Astrocyte (in vitro differentiated cells and primary cell): ENCODE measurements at regions not wholly inside any gene's neighbourhood (a gene's known extent, or its start where the extent isn't known, plus 50 kb on each side); places are given as distances from the start of the nearest gene placed in this dataset.

Experiments
- DNase-seq: peaks from one replicate; pipeline ENCODE4 v3.0.0-alpha.2; 2010; ENCODE audit warnings: low read depth
- FAIRE-seq: peaks from 2 replicates; lab custom pipeline; 2011; peaks lifted over from hg19 to GRCh38; lab: Jason Lieb, UNC
- H2AFZ ChIP-seq: 2 replicates; pipeline ENCODE4 v1.6.0; 2012; ENCODE audit warnings: low read depth, low read length, inconsistent platforms
- H3K27ac ChIP-seq: 2 replicates; pipeline ENCODE4 v1.5.1; 2011; ENCODE audit warnings: low read depth, low read length, inconsistent platforms
- H3K27me3 ChIP-seq: 2 replicates; pipeline ENCODE4 v1.6.0; 2011; ENCODE audit warnings: low read length, inconsistent platforms; ENCODE audit not compliant: insufficient read depth
- H3K36me3 ChIP-seq: 2 replicates; pipeline ENCODE4 v1.5.1; 2011; ENCODE audit warnings: low read length, inconsistent platforms; ENCODE audit not compliant: insufficient read depth
- H3K4me1 ChIP-seq: 2 replicates; pipeline ENCODE4 v1.5.1; 2011; ENCODE audit warnings: low read length, inconsistent platforms; ENCODE audit not compliant: insufficient read depth
- H3K4me2 ChIP-seq: 2 replicates; pipeline ENCODE4 v1.6.0; 2012; ENCODE audit warnings: low read length, inconsistent platforms
- H3K4me3 ChIP-seq: 2 replicates; pipeline ENCODE4 v1.5.1; 2011; ENCODE audit warnings: low read depth, mild to moderate bottlenecking, low read length, inconsistent platforms; ENCODE audit not compliant: insufficient read depth
- H3K79me2 ChIP-seq: 2 replicates; pipeline ENCODE4 v1.6.0; 2012; ENCODE audit warnings: mild to moderate bottlenecking, low read length, inconsistent platforms; ENCODE audit not compliant: insufficient read depth
- H3K9ac ChIP-seq: 2 replicates; pipeline ENCODE4 v1.6.0; 2012; ENCODE audit warnings: mild to moderate bottlenecking, low read length, inconsistent platforms
- H3K9me3 ChIP-seq: 2 replicates; pipeline ENCODE4 v1.5.1; 2012; ENCODE audit warnings: low read depth, mild to moderate bottlenecking, low read length, inconsistent platforms; ENCODE audit not compliant: insufficient read depth
- H4K20me1 ChIP-seq: 2 replicates; pipeline ENCODE4 v1.6.0; 2012; ENCODE audit warnings: low read length, inconsistent platforms; ENCODE audit not compliant: insufficient read depth
- H3K27ac Mint-ChIP-seq: one replicate; pipeline ENCODE4 v1.8.0; 2021; ENCODE audit warnings: mild to moderate bottlenecking, mixed read lengths; ENCODE audit not compliant: unreplicated experiment
- H3K27me3 Mint-ChIP-seq: one replicate; pipeline ENCODE4 v1.8.0; 2021; ENCODE audit warnings: low read depth, mixed read lengths; ENCODE audit not compliant: unreplicated experiment
- H3K36me3 Mint-ChIP-seq: one replicate; pipeline ENCODE4 v1.8.0; 2021; ENCODE audit warnings: low read depth, mixed read lengths; ENCODE audit not compliant: unreplicated experiment
- H3K4me1 Mint-ChIP-seq: one replicate; pipeline ENCODE4 v1.8.0; 2021; ENCODE audit warnings: low read depth, mixed read lengths; ENCODE audit not compliant: unreplicated experiment
- H3K4me3 Mint-ChIP-seq: one replicate; pipeline ENCODE4 v1.8.0; 2021; ENCODE audit warnings: mild to moderate bottlenecking, moderate library complexity, mixed read lengths; ENCODE audit not compliant: unreplicated experiment
- H3K9me3 Mint-ChIP-seq: one replicate; pipeline ENCODE4 v1.8.0; 2021; ENCODE audit warnings: mild to moderate bottlenecking, mixed read lengths; ENCODE audit not compliant: unreplicated experiment
- EZH2 ChIP-seq: IDR thresholded peaks from 2 replicates; pipeline ENCODE4 v1.6.1; 2012; ENCODE audit warnings: mild to moderate bottlenecking, low read length, inconsistent platforms; ENCODE audit not compliant: insufficient read depth
- TF ChIP-seq, protein P1 (sequence below): IDR thresholded peaks from 2 replicates; pipeline ENCODE4 v1.5.1; 2011; ENCODE audit warnings: low read depth, mild to moderate bottlenecking, inconsistent platforms, low read length, moderate library complexity; ENCODE audit not compliant: insufficient read depth

DNA sequence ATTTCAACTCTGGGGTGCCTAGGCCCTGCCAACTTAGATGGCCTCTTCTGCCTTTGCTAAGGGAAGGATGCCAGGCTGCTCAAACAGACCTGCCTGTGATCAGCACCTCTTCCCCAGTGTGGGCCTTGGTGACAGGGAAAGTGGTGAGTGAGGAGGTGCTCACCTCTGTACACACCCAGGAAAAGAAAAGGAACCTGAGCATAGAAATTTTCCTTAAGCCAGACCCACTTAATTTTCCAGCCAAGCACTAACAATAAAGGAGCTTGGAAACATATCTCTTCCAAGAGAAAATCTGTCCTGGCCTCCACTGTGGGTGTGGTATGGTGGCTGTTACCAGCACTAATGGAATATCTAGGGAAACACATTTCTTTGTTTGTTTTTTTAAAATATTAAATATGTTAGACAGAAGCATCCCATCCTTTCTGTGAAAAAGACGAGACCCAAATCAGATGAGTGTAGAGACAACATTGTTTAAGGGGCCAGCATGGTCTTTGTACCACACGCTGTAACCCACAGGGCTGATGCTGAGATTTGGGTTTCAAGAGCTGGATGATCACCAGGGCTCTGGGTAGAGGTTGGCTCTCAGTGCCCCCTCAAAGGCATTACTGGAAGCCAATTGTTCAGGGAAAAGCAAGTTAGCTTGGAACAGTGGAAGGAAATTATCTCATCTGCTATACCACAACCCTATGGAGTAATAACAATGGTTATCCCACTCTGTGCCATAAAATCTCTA, 472.2 kb downstream of the INSC start:
- Histone ChIP-seq H3K9me3 (no peaks in the 10 kb centered on the region), H2AFZ (no peak overlapping the region), H4K20me1 (no peaks in the 10 kb centered on the region), H3K4me3 (no peak overlapping the region), H3K27ac (no peak overlapping the region), H3K4me1 (no peaks in the 10 kb centered on the region), H3K79me2 (no peaks in the 10 kb centered on the region), H3K4me2 (no peak overlapping the region), H3K9ac (no peak overlapping the region), H3K27me3 (no peaks in the 10 kb centered on the region), H3K36me3 (no peaks in the 10 kb centered on the region)
- Mint-ChIP-seq H3K4me3 (no peak overlapping the region), H3K36me3 (no peaks in the 10 kb centered on the region), H3K27me3 (no peaks in the 10 kb centered on the region), H3K4me1 (peaks cover 3% of the 10 kb centered on the region), H3K9me3 (peaks cover 5% of the 10 kb centered on the region), H3K27ac (no peak overlapping the region)
- FAIRE-seq (no peak), DNase-seq (no peak)
- TF ChIP-seq, protein P1, sequence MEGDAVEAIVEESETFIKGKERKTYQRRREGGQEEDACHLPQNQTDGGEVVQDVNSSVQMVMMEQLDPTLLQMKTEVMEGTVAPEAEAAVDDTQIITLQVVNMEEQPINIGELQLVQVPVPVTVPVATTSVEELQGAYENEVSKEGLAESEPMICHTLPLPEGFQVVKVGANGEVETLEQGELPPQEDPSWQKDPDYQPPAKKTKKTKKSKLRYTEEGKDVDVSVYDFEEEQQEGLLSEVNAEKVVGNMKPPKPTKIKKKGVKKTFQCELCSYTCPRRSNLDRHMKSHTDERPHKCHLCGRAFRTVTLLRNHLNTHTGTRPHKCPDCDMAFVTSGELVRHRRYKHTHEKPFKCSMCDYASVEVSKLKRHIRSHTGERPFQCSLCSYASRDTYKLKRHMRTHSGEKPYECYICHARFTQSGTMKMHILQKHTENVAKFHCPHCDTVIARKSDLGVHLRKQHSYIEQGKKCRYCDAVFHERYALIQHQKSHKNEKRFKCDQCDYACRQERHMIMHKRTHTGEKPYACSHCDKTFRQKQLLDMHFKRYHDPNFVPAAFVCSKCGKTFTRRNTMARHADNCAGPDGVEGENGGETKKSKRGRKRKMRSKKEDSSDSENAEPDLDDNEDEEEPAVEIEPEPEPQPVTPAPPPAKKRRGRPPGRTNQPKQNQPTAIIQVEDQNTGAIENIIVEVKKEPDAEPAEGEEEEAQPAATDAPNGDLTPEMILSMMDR: no peak
- no peak for TF ChIP-seq EZH2

- no peaks in the 10 kb centered on the region for H4K20me1 ChIP-seq
- DNase-seq (no peak), FAIRE-seq (no peak)
- no peaks in the 10 kb centered on the region for H3K36me3 ChIP-seq
- no peak overlapping the region for H3K4me2 ChIP-seq
- H2AFZ ChIP-seq: no peak overlapping the region
- no peak overlapping the region for H3K27ac ChIP-seq
- H3K4me1 ChIP-seq: no peaks in the 10 kb centered on the region
- TF ChIP-seq EZH2: no peak
- TF ChIP-seq, protein P1: no peak
- Mint-ChIP-seq H3K9me3 (peaks cover 7% of the 10 kb centered on the region), H3K27me3 (peaks cover 2% of the 10 kb centered on the region), H3K27ac (no peak overlapping the region), H3K4me1 (peaks cover 3% of the 10 kb centered on the region), H3K36me3 (peaks cover under 1% of the 10 kb centered on the region), H3K4me3 (no peak overlapping the region)
- H3K9ac ChIP-seq: no peak overlapping the region
- H3K4me3 ChIP-seq: no peak overlapping the region
- no peaks in the 10 kb centered on the region for H3K79me2 ChIP-seq
- no peaks in the 10 kb centered on the region for H3K9me3 ChIP-seq
- H3K27me3 ChIP-seq: no peaks in the 10 kb centered on the region
Observed at GRCh38 chr11:15589070-15589626, 474.4 kb downstream of the INSC start.

DNA sequence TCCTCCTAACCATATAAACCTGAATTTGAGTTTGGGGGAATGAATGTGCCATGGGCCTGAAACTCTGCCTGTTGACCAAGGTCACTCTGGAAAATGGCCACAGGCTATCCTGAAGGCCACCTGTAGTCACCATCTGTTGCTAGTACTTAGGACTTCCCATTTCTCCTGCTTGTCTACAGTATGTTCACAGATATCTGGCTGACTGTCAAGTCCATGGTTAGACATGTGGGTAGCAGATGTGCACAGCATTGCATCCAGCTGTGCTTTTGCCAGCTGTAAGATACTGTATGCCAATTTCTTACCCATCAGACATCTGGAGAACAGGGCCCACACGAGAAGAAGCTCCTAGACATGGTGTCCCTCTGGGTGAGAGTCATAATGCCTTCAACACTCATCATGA, 475.4 kb downstream of the INSC start:
- peaks cover 8% of the 10 kb centered on the region for H3K9me3 Mint-ChIP-seq
- H3K36me3 Mint-ChIP-seq: peaks cover 1% of the 10 kb centered on the region
- no peak overlapping the region for H3K9ac ChIP-seq
- H2AFZ ChIP-seq: no peak overlapping the region
- H4K20me1 ChIP-seq: no peaks in the 10 kb centered on the region
- H3K4me1 ChIP-seq: no peaks in the 10 kb centered on the region
- H3K27me3 Mint-ChIP-seq: peaks cover 4% of the 10 kb centered on the region
- H3K4me3 ChIP-seq: no peak overlapping the region
- DNase-seq (no peak), FAIRE-seq (no peak)
- H3K27me3 ChIP-seq: no peaks in the 10 kb centered on the region
- H3K4me1 Mint-ChIP-seq: peaks cover 3% of the 10 kb centered on the region
- no peak overlapping the region for H3K4me3 Mint-ChIP-seq
- no peaks in the 10 kb centered on the region for H3K79me2 ChIP-seq
- H3K27ac Mint-ChIP-seq: no peak overlapping the region
- no peak overlapping the region for H3K27ac ChIP-seq
- no peaks in the 10 kb centered on the region for H3K9me3 ChIP-seq
- no peak for TF ChIP-seq EZH2
- H3K36me3 ChIP-seq: no peaks in the 10 kb centered on the region
- no peak overlapping the region for H3K4me2 ChIP-seq
